ENCODE measurements at regions not wholly inside any gene's neighbourhood (a gene's known extent, or its start where the extent isn't known, plus 50 kb on each side); places are given as distances from the start of the nearest gene placed in this dataset.
"Not testable (repeated sequence)": the region's sequence is repeated elsewhere in the genome, so short reads cannot be mapped to it uniquely, and the experiment has no call there.

DNA sequence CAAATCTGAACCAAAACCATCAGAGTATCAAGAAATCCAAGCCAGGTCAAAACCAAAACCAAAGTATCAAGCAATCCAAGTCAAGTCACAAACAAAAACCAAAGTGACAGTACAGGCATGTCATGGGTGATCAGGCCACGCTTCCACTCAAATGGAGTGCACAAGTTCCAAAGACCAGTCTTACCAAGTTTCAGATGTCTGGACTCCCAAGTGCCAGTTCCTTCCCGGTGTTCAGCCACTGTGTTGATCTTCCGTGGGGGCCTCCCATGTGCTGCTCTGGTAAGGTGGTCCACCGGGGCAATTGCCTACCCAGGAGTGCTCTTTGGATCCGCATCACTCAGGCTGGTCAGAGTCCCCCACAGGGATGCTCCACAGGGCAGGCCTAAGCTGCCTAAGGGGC, 61.5 kb upstream of the PRMT8 start:
- H3K9ac ChIP-seq (ENCODE audit: low read depth, low read length); H3K9me3 ChIP-seq (ENCODE audit: control insufficient read depth, insufficient read depth, low read length); H3K36me3 ChIP-seq (ENCODE audit: control insufficient read depth, insufficient read depth, low read length); H3K4me3 ChIP-seq (ENCODE audit: low read depth, low read length); H3K4me1 ChIP-seq (ENCODE audit: control insufficient read depth, insufficient read depth, low read length); H3K27me3 ChIP-seq (ENCODE audit: control insufficient read depth, insufficient read depth, low read length): not testable (repeated sequence)

DNA sequence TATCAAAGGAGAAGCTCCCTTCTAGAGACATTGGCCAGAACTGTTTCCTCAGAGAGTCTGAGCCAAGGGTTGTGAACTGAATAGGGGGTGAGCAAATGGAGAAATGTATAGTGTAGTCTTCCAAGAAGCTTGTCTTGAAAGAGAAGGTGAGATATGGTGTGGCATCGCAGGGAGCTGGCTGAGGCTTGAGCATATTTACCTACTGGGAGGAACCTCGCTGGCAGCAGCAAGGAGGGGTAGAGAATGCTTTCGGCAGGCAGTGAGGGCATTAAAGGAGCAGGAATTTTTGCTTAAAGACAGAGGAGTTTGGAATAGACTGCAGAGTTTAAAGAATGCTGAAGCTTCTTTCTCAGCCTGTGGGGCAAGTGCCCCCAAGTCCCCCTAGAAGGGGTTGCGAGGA, 59.3 kb upstream of the PRMT8 start:
- Histone ChIP-seq H3K4me1 (ENCODE audit: control insufficient read depth, insufficient read depth, low read length) (peaks cover 5% of the 10 kb centered on the region), H3K9me3 (ENCODE audit: control insufficient read depth, insufficient read depth, low read length) (no peaks in the 10 kb centered on the region), H3K27me3 (ENCODE audit: control insufficient read depth, insufficient read depth, low read length) (no peaks in the 10 kb centered on the region), H3K36me3 (ENCODE audit: control insufficient read depth, insufficient read depth, low read length) (no peaks in the 10 kb centered on the region), H3K4me3 (ENCODE audit: low read depth, low read length) (no peak overlapping the region), H3K9ac (ENCODE audit: low read depth, low read length) (no peak overlapping the region)

DNA sequence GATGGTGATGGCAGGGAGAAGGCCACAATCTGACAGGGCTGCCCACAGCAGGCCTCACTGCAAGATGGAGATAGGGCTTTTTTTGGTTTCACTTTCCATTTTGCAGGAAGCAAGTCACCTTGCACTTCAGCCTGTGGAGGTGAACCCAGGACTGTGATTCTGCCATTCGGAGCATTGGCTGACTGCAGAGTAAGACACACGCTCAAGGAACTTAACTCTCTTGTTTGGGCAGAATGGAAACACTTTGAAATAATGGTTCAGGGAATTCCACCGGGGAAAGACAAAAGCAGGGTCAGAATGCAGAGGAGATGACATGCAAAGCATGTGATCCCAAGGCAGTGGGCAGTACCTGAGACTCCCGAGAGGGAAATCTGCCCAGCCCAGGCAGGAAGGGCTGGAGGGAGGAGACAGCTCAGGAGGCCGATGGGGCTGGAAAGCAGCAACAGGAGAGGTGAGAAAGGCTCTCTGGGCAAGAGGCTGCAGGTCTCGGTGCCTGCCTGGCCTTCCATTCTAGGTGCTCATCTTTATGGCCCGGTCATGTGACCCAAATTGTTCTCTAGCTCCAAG, 58.7 kb upstream of the PRMT8 start:
- Histone ChIP-seq H3K4me3 (ENCODE audit: low read depth, low read length) (no peak overlapping the region), H3K36me3 (ENCODE audit: control insufficient read depth, insufficient read depth, low read length) (no peaks in the 10 kb centered on the region), H3K9ac (ENCODE audit: low read depth, low read length) (no peak overlapping the region)

DNA sequence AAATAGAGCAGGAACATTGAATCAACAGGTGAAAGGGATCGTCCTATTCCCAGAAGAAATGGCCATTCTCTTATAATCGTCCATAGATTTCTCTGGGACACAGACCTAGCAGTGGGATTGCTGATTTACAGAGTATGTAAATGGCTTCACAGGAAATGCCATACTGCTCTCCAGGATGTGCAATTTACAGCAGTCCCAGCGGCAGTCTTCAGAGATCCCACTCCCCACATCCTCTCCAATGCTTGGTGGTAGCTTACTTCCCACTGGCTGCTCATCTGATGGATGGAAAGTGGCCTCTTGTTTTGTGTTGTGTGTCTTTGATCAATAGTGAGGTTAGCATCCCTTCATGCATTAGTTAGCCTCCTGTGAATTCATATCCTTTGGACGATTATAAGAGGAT, 58.1 kb upstream of the PRMT8 start:
- Histone ChIP-seq H3K4me1 (ENCODE audit: control insufficient read depth, insufficient read depth, low read length) (peaks cover 5% of the 10 kb centered on the region), H3K9ac (ENCODE audit: low read depth, low read length) (no peak overlapping the region), H3K4me3 (ENCODE audit: low read depth, low read length) (no peak overlapping the region)

More for the DNA sequence above, 58.7 kb upstream of the PRMT8 start:
- Histone ChIP-seq H3K4me1 (ENCODE audit: control insufficient read depth, insufficient read depth, low read length) (peaks cover 5% of the 10 kb centered on the region), H3K9me3 (ENCODE audit: control insufficient read depth, insufficient read depth, low read length) (no peaks in the 10 kb centered on the region), H3K27me3 (ENCODE audit: control insufficient read depth, insufficient read depth, low read length) (no peaks in the 10 kb centered on the region)

DNA sequence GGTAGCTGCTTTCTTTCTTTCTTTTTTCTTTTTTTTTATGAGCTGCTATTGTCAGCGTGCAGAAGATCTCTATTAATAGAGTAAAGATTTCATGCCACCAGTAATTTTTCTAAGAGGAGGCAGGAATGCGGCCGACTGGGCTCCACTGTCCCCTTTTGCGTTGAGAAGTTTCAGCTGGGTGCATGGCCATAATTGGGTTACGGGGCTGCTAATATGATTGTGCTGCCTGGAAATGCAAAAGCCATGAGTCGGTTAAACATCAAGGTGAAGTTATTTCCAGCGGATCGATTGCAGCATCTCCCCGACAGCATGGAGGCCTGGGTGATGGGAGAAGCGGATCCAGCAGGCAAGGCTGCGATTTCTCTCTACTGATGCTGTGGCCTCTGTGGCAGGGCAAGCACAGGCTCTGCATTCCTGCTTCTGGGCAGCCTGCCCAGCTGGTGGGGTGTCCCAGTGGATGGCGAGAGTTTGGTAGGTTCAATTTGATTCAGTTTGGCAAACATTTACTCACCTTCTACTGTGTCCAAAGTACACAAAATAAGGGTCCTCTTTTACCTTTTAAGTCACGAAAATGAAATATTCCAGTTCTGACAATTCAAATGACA, 54.4 kb upstream of the PRMT8 start:
- no peak overlapping the region for H3K9ac ChIP-seq (ENCODE audit: low read depth, low read length)
- no peaks in the 10 kb centered on the region for H3K4me1 ChIP-seq (ENCODE audit: control insufficient read depth, insufficient read depth, low read length)
- no peaks in the 10 kb centered on the region for H3K9me3 ChIP-seq (ENCODE audit: control insufficient read depth, insufficient read depth, low read length)
- H3K4me3 ChIP-seq (ENCODE audit: low read depth, low read length), result no peak overlapping the region
- no peaks in the 10 kb centered on the region for H3K36me3 ChIP-seq (ENCODE audit: control insufficient read depth, insufficient read depth, low read length)
- no peaks in the 10 kb centered on the region for H3K27me3 ChIP-seq (ENCODE audit: control insufficient read depth, insufficient read depth, low read length)

More for the DNA sequence above, 58.1 kb upstream of the PRMT8 start:
- no peaks in the 10 kb centered on the region for H3K9me3 ChIP-seq (ENCODE audit: control insufficient read depth, insufficient read depth, low read length)
- H3K36me3 ChIP-seq (ENCODE audit: control insufficient read depth, insufficient read depth, low read length), result no peaks in the 10 kb centered on the region
- no peaks in the 10 kb centered on the region for H3K27me3 ChIP-seq (ENCODE audit: control insufficient read depth, insufficient read depth, low read length)

DNA sequence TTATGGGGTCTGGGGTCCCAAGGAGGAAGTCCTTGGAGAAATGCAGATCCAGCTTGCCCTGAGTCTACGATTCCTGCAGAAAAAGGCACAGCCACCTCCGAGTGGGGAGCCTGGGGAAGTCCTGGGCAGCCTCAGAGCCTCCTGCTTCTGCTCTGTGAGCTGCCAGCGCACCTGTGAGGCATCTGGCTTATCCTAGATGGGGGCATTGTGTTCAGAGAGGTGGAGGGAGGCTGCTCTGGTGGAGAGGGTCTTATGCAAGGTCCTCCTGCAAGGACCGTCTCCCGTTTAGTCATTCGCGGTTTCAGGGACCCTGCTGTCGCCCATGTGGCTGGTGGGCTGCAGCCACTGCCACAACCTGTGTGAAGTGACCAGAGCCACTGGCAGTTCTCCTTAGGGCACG, 53.0 kb upstream of the PRMT8 start:
- H3K27me3 ChIP-seq (ENCODE audit: control insufficient read depth, insufficient read depth, low read length), result no peaks in the 10 kb centered on the region
- H3K36me3 ChIP-seq (ENCODE audit: control insufficient read depth, insufficient read depth, low read length), result no peaks in the 10 kb centered on the region
- no peaks in the 10 kb centered on the region for H3K4me1 ChIP-seq (ENCODE audit: control insufficient read depth, insufficient read depth, low read length)
- H3K9ac ChIP-seq (ENCODE audit: low read depth, low read length), result no peak overlapping the region
- H3K9me3 ChIP-seq (ENCODE audit: control insufficient read depth, insufficient read depth, low read length), result no peaks in the 10 kb centered on the region
- H3K4me3 ChIP-seq (ENCODE audit: low read depth, low read length), result no peak overlapping the region

DNA sequence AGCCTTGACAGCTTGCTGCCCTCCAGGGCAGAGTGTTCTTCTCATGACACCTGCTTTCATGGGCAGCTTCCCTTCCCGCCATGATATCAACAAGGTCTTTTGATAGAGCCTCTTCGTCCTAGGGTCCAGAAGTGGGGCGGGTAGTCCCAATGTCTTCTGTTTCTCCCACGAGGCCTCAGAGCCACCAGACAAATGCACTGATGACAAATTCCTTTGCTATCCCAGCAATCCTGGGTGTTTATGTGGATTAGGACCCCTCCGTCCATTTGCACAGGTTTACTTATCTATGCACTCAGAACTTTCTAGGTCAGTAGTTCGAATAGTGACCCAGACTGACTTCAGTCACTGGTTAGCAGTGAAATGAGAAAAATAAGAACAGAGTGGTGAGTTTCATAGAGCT, 52.6 kb upstream of the PRMT8 start:
- Histone ChIP-seq H3K9ac (ENCODE audit: low read depth, low read length) (no peak overlapping the region), H3K9me3 (ENCODE audit: control insufficient read depth, insufficient read depth, low read length) (no peaks in the 10 kb centered on the region), H3K27me3 (ENCODE audit: control insufficient read depth, insufficient read depth, low read length) (no peaks in the 10 kb centered on the region), H3K4me1 (ENCODE audit: control insufficient read depth, insufficient read depth, low read length) (no peaks in the 10 kb centered on the region), H3K4me3 (ENCODE audit: low read depth, low read length) (no peak overlapping the region), H3K36me3 (ENCODE audit: control insufficient read depth, insufficient read depth, low read length) (no peaks in the 10 kb centered on the region)

Measured in iPS-15b (cell line).